Parathyroid adenoma (tissue), 2 donors: ENCODE measurements at regions not wholly inside any gene's neighbourhood (a gene's known extent, or its start where the extent isn't known, plus 50 kb on each side); places are given as distances from the start of the nearest gene placed in this dataset.
"Not testable (repeated sequence)": the region's sequence is repeated elsewhere in the genome, so short reads cannot be mapped to it uniquely, and the experiment has no call there.

Source experiments
- H2AFZ ChIP-seq: fragments of 300-600 bp; sonication (generic); one replicate; pipeline ENCODE4 v1.7.0; 2017; ENCODE audit warnings: antibody characterized with exemption, mild to moderate bottlenecking
- H3K27ac ChIP-seq: fragments of 300-600 bp; sonication (generic); one replicate; pipeline ENCODE4 v1.7.0; 2017
- H3K27me3 ChIP-seq: fragments of 300-600 bp; sonication (generic); one replicate; pipeline ENCODE4 v1.7.0; 2017; ENCODE audit warnings: low read length; ENCODE audit not compliant: control insufficient read depth, insufficient read depth
- H3K36me3 ChIP-seq: fragments of 300-600 bp; sonication (generic); one replicate; pipeline ENCODE4 v1.7.0; 2017; ENCODE audit warnings: low read length; ENCODE audit not compliant: control insufficient read depth, insufficient read depth
- H3K4me1 ChIP-seq: fragments of 300-600 bp; sonication (generic); one replicate; pipeline ENCODE4 v1.7.0; 2017; ENCODE audit warnings: control low read depth
- H3K4me2 ChIP-seq: fragments of 300-600 bp; sonication (generic); one replicate; pipeline ENCODE4 v1.7.0; 2017; ENCODE audit warnings: low read length
- H3K4me3 ChIP-seq: fragments of 300-600 bp; sonication (generic); one replicate; pipeline ENCODE4 v1.7.0; 2017; ENCODE audit warnings: low read depth, low read length
- H3K79me2 ChIP-seq: fragments of 300-600 bp; sonication (generic); one replicate; pipeline ENCODE4 v1.7.0; 2017; ENCODE audit warnings: control low read depth
- H3K9ac ChIP-seq: fragments of 300-600 bp; sonication (generic); one replicate; pipeline ENCODE4 v1.7.0; 2017; ENCODE audit warnings: mild to moderate bottlenecking
- H3K9me3 ChIP-seq: fragments of 300-600 bp; sonication (generic); one replicate; pipeline ENCODE4 v1.7.0; 2017; ENCODE audit warnings: low read length; ENCODE audit not compliant: control insufficient read depth
- TF ChIP-seq, protein P1 (sequence below): fragments of 300-600 bp; sonication (generic); IDR thresholded peaks from one replicate; pipeline ENCODE4 v1.7.0; 2017; ENCODE audit warnings: antibody characterized with exemption, mild to moderate bottlenecking
- donor health status: primary hyperparathyroidism.

DNA sequence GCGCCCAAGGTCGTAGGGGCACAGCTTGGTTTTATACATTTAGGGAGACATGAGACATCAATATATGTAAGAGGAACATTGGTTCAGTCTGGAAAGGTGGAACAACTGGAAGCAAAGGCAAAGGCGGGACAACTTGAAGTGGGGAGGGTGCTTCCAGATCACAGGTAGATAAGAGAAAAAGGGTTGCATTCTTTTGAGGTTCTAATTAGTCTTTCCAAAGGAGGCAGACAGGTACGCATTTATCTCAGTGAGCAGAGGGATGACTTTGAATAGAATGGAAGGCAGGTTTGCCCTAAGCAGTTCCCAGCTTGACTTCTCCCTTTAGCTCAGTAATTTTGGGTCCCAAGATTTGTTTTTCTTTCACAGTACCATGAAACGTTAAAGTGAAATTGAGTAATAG, 223.2 kb downstream of the FAM47A start:
- Histone ChIP-seq H3K27ac (no peak overlapping the region), H2AFZ (no peak overlapping the region), H3K27me3 (no peaks in the 10 kb centered on the region), H3K36me3 (no peaks in the 10 kb centered on the region), H3K9ac (no peak overlapping the region), H3K9me3 (no peaks in the 10 kb centered on the region), H3K4me3 (no peak overlapping the region), H3K4me1 (no peaks in the 10 kb centered on the region), H3K79me2 (no peaks in the 10 kb centered on the region), H3K4me2 (no peak overlapping the region)
- TF ChIP-seq, protein P1, sequence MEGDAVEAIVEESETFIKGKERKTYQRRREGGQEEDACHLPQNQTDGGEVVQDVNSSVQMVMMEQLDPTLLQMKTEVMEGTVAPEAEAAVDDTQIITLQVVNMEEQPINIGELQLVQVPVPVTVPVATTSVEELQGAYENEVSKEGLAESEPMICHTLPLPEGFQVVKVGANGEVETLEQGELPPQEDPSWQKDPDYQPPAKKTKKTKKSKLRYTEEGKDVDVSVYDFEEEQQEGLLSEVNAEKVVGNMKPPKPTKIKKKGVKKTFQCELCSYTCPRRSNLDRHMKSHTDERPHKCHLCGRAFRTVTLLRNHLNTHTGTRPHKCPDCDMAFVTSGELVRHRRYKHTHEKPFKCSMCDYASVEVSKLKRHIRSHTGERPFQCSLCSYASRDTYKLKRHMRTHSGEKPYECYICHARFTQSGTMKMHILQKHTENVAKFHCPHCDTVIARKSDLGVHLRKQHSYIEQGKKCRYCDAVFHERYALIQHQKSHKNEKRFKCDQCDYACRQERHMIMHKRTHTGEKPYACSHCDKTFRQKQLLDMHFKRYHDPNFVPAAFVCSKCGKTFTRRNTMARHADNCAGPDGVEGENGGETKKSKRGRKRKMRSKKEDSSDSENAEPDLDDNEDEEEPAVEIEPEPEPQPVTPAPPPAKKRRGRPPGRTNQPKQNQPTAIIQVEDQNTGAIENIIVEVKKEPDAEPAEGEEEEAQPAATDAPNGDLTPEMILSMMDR, result no peak

DNA sequence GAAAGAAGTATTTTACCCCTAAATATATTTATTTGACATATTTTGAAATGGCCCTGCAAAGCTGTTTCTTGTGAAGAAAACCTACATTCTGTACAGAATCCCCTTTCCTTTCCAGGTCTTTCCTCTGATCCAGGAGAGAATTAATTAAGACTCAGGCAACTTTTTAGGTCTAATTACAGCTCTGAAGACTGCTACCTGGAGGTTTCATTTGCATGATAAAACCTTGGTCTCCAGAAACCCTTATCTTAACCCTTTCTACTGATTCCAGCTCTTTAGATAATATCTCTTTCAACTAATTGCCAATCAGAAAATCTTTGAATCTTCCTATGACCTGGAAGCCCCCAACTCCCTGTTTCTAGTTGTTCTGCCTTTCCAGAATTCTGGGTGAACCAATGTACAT, 224.0 kb downstream of the FAM47A start:
- Histone ChIP-seq H3K79me2 (no peaks in the 10 kb centered on the region), H3K27me3 (no peaks in the 10 kb centered on the region), H3K4me3 (no peak overlapping the region), H3K9ac (no peak overlapping the region), H3K36me3 (no peaks in the 10 kb centered on the region), H3K9me3 (no peaks in the 10 kb centered on the region), H3K4me2 (no peak overlapping the region), H2AFZ (no peak overlapping the region), H3K27ac (no peak overlapping the region), H3K4me1 (no peaks in the 10 kb centered on the region)
- TF ChIP-seq, protein P1, result no peak

DNA sequence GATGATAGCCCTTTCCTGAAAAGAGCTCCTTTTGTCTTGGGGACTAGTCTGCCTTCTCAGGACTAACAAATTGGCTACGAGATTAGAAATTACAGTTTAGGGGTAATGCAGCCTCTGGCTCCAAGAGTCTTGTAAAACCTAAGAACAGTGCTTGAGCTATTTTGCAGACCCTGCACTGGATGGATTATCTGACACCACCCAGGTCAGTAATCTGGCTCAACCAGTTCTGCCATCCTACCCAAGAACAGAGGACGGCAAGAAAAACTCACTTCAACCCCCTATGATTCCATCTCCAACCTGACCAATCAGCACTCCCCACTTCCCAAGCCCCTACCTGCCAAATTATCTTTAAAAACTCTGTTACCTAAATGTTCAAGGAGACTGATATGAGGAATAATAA, 225.1 kb downstream of the FAM47A start:
- Histone ChIP-seq H2AFZ (no peak overlapping the region), H3K4me3 (no peak overlapping the region), H3K27me3 (no peaks in the 10 kb centered on the region), H3K27ac (no peak overlapping the region), H3K9me3 (no peaks in the 10 kb centered on the region), H3K4me2 (no peak overlapping the region), H3K9ac (no peak overlapping the region), H3K4me1 (no peaks in the 10 kb centered on the region), H3K79me2 (no peaks in the 10 kb centered on the region), H3K36me3 (no peaks in the 10 kb centered on the region)
- TF ChIP-seq, protein P1, result no peak

DNA sequence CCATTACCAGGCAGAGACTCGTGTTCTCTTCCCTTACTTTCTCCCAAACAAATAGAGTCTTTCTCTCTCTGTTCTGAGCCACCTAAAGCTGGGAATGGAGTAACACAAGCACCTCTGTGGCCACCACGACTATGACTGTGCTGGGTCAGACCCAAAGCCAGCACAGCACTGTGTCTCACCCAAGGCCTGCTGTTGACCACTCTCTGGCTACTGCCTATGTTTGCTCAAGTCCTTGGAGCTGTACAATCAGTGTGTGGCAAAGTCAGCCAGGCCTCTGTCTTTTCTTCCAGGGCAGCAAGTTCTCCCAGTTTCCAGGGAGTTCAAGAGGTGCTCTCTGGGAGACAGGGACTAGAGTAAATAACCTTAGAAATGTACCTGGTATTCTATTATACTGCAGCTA, 239.4 kb downstream of the FAM47A start:
- Histone ChIP-seq H3K27ac (no peak overlapping the region), H3K27me3 (no peaks in the 10 kb centered on the region), H3K9ac (no peak overlapping the region), H3K79me2 (no peaks in the 10 kb centered on the region), H3K4me1 (no peaks in the 10 kb centered on the region), H3K9me3 (no peaks in the 10 kb centered on the region), H3K4me2 (no peak overlapping the region), H2AFZ (no peak overlapping the region), H3K4me3 (no peak overlapping the region), H3K36me3 (no peaks in the 10 kb centered on the region)
- TF ChIP-seq, protein P1, result no peak

DNA sequence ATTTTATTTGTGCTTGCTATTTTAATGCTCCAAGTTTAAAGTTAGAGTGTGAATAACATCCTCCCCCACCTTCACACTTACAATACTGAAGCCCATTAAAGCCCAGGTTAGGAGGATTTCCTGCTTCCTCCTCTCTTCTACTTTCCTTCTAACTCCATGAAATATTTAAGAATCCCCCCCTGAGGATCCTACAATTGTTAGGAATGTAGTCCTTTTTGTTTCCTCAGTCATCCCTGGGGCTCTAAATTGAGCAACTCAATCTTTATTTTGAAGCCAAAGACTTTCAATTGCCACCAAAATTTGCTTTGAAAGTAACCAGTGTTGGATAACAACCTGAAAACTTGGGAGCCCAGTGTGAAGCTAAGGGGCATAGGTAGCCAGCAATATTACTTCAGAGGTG, 276.9 kb downstream of the FAM47A start:
- TF ChIP-seq, protein P1, result no peak
- H3K4me1 ChIP-seq, result no peaks in the 10 kb centered on the region
- no peaks in the 10 kb centered on the region for H3K36me3 ChIP-seq
- H3K9me3 ChIP-seq, result no peaks in the 10 kb centered on the region
- H3K27ac ChIP-seq, result no peak overlapping the region
- no peak overlapping the region for H3K4me3 ChIP-seq
- H2AFZ ChIP-seq, result no peak overlapping the region
- no peak overlapping the region for H3K4me2 ChIP-seq
- no peak overlapping the region for H3K9ac ChIP-seq
- no peaks in the 10 kb centered on the region for H3K79me2 ChIP-seq
- H3K27me3 ChIP-seq, result no peaks in the 10 kb centered on the region

DNA sequence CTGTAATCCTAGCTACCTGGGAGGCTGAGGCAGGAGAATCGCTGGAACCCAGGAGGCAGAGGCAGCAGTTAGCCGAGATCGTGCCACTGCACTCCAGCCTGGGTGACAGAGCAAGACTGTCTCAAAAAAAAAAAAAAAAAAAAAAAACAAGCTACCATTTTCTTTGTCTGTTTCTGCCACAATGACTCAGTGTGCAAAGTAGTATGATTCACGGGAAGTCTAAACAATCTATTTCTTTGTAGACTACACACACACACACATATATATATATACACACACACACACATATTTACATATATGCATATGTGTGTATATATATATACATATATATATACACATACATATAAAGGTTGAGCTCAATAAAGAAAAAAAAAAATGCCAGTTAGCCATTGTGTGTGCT, 280.0 kb downstream of the FAM47A start:
- not testable (repeated sequence) for H3K4me2 ChIP-seq, H3K79me2 ChIP-seq, H3K36me3 ChIP-seq, H3K27me3 ChIP-seq, H3K9me3 ChIP-seq, H3K27ac ChIP-seq, H3K4me3 ChIP-seq, H3K9ac ChIP-seq, H2AFZ ChIP-seq, H3K4me1 ChIP-seq
